Keratinocyte (primary cell): ENCODE measurements at regions not wholly inside any gene's neighbourhood (a gene's known extent, or its start where the extent isn't known, plus 50 kb on each side); places are given as distances from the start of the nearest gene placed in this dataset.

Source experiments
- DNase-seq: peaks from one replicate; pipeline ENCODE4 v3.0.0-alpha.2; 2011; ENCODE audit warnings: low read depth, missing footprints, low spot score
- FAIRE-seq: peaks from 2 replicates; lab custom pipeline; 2011; peaks lifted over from hg19 to GRCh38; lab: Jason Lieb, UNC
- H2AFZ ChIP-seq: 2 replicates; pipeline ENCODE4 v1.6.0; 2012; ENCODE audit warnings: low read length, control low read depth, inconsistent platforms; ENCODE audit not compliant: control insufficient read depth
- H3K27ac ChIP-seq: 2 replicates; pipeline ENCODE4 v1.5.1; 2011; ENCODE audit warnings: low read length; ENCODE audit not compliant: control insufficient read depth, insufficient read depth
- H3K27me3 ChIP-seq: 3 replicates; pipeline ENCODE4 v1.6.0; 2011; ENCODE audit warnings: low read length; ENCODE audit not compliant: control insufficient read depth, insufficient read depth; ENCODE audit errors: extremely low read depth
- H3K36me3 ChIP-seq, 2 experiments: 2 replicates in 1 of 2; 3 replicates in 1 of 2; pipeline ENCODE4 v1.5.1; 2011; ENCODE audit warnings: low read length in 2 of 2, mild to moderate bottlenecking in 1 of 2; ENCODE audit not compliant: control insufficient read depth in 2 of 2, insufficient read depth in 2 of 2; ENCODE audit errors: extremely low read depth in 1 of 2
- H3K4me1 ChIP-seq: 3 replicates; pipeline ENCODE4 v1.5.1; 2011; ENCODE audit warnings: low read length; ENCODE audit not compliant: control insufficient read depth, insufficient read depth; ENCODE audit errors: extremely low read depth
- H3K4me2 ChIP-seq: 3 replicates; pipeline ENCODE4 v1.6.0; 2011; ENCODE audit warnings: low read depth, low read length; ENCODE audit not compliant: control insufficient read depth, insufficient read depth; ENCODE audit errors: extremely low read depth
- H3K4me3 ChIP-seq, 3 experiments: fragments of 200-600 bp in 1 of 3; sonication (generic) in 1 of 3; 2 replicates in 2 of 3; 3 replicates in 1 of 3; pipeline ENCODE4 v1.5.1; 2011 to 2016; ENCODE audit warnings: low read length in 3 of 3, mild to moderate bottlenecking in 3 of 3, control low read depth in 2 of 3, inconsistent platforms in 1 of 3, low read depth in 1 of 3, mixed read lengths in 1 of 3, mixed run types in 1 of 3, moderate library complexity in 1 of 3; ENCODE audit not compliant: control insufficient read depth in 2 of 3, insufficient read depth in 2 of 3; ENCODE audit errors: extremely low read depth in 1 of 3
- H3K79me2 ChIP-seq: 2 replicates; pipeline ENCODE4 v1.6.0; 2012; ENCODE audit warnings: low read length; ENCODE audit not compliant: control insufficient read depth, insufficient read depth
- H3K9ac ChIP-seq: 3 replicates; pipeline ENCODE4 v1.6.0; 2011; ENCODE audit warnings: low read length; ENCODE audit not compliant: control insufficient read depth, insufficient read depth; ENCODE audit errors: extremely low read depth
- H3K9me1 ChIP-seq: 3 replicates; pipeline ENCODE4 v1.6.0; 2011; ENCODE audit warnings: low read length; ENCODE audit not compliant: control insufficient read depth, insufficient read depth; ENCODE audit errors: extremely low read depth
- H3K9me3 ChIP-seq: 2 replicates; pipeline ENCODE4 v1.5.1; 2012; ENCODE audit warnings: low read depth, low read length; ENCODE audit not compliant: control insufficient read depth
- H4K20me1 ChIP-seq: 3 replicates; pipeline ENCODE4 v1.6.0; 2011; ENCODE audit warnings: low read length; ENCODE audit not compliant: control insufficient read depth, insufficient read depth; ENCODE audit errors: extremely low read depth
- CTCF ChIP-seq, 3 experiments: IDR thresholded peaks in 1 of 3; conservative IDR thresholded peaks in 1 of 3; optimal IDR thresholded peaks in 1 of 3; 2 replicates in 2 of 3; 3 replicates in 1 of 3; pipeline versions ENCODE3 to v1.5.1; 2011; ENCODE audit warnings: low read length in 3 of 3, mild to moderate bottlenecking in 3 of 3, moderate library complexity in 2 of 3, control low read depth in 1 of 3, inconsistent platforms in 1 of 3; ENCODE audit not compliant: insufficient read depth in 2 of 3; ENCODE audit errors: extremely low read depth in 1 of 3
- EZH2 ChIP-seq: IDR thresholded peaks from one replicate; pipeline ENCODE4 v1.6.1; 2012; ENCODE audit warnings: inconsistent platforms, mild to moderate bottlenecking, low read length, moderate library complexity
- dilution Hi-C: fragments of 300-500 bp; cut with MboI; formaldehyde crosslinking; loops from one replicate; pipeline ENCODE4 v1.7.0; 2020; ENCODE audit warnings: low sequenced_read_pairs; ENCODE audit not compliant: extremely low pct_ligation_motif_present

DNA sequence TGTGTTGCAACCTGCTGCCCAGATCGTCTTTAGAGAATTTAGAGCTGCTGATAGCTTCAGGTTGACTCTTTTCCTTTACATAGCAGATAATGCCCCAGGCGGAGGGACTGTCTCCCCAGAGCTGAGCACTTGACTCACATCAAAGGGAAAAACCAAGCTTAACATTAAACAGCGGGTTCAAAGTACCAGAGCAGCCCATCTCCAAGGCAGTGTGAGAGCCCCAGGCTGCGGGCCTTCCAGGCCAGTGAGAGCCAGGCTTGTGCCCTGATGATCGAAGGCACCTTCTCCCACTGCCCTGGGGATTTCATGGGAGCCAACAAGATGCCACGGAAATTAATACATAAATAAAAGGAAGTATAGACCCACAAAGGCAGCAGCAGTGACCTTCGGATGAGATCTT lies 275.6 kb downstream of the XXYLT1 start:
- H3K4me1 ChIP-seq = no peaks in the 10 kb centered on the region
- no peaks in the 10 kb centered on the region for H3K79me2 ChIP-seq
- H3K9me3 ChIP-seq = no peaks in the 10 kb centered on the region
- no peak for DNase-seq
- no peak overlapping the region for H3K9ac ChIP-seq
- no peaks in the 10 kb centered on the region for H3K9me1 ChIP-seq
- no peaks in the 10 kb centered on the region for H4K20me1 ChIP-seq
- no peak overlapping the region for H3K4me2 ChIP-seq
- H3K27ac ChIP-seq = no peak overlapping the region
- no peaks in the 10 kb centered on the region for H3K27me3 ChIP-seq
- dilution Hi-C loops = no loop called here
- no peak overlapping the region for H2AFZ ChIP-seq
- H3K4me3 ChIP-seq = no peak overlapping the region
- no peak for FAIRE-seq
- H3K36me3 ChIP-seq = no peaks in the 10 kb centered on the region
- TF ChIP-seq EZH2 (no peak), CTCF (optimal IDR thresholded peaks at IDR 0.05 in 1 of 3, IDR thresholded peaks at IDR 0.05 in 1 of 3, conservative IDR thresholded peaks at IDR 0.05 in 1 of 3; ENCODE audit: extremely low read depth in 1 of 3, insufficient read depth in 2 of 3, low read length in 3 of 3) (no peak)

DNA sequence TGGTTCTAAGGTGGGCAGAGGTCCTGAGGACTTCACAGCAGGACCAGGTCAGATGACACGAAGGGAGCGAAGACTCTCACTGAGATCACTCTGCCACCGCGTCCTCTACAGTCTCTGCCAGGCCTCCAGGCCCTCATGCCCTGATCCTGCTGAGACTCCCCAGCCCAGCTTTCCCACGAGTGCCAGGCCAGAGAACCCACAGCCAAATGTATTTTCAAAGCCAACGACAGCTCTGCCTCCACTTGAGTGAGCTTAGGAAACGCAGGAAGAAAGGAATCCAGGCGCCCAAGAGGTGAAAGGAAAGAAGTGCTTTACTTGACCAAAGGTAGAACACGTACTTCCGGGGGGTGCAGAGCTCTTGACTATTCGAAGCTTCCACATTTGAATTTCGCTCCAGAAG lies 275.0 kb downstream of the XXYLT1 start:
- no peak for DNase-seq
- Histone ChIP-seq H3K9me1 (no peaks in the 10 kb centered on the region), H3K9me3 (no peaks in the 10 kb centered on the region), H3K27ac (no peak overlapping the region), H3K4me1 (no peaks in the 10 kb centered on the region), H3K79me2 (no peaks in the 10 kb centered on the region), H3K9ac (no peak overlapping the region), H3K36me3 (no peaks in the 10 kb centered on the region), H3K4me2 (no peak overlapping the region), H3K27me3 (no peaks in the 10 kb centered on the region), H3K4me3 (no peak overlapping the region), H4K20me1 (no peaks in the 10 kb centered on the region), H2AFZ (no peak overlapping the region)
- dilution Hi-C loops = no loop called here
- FAIRE-seq = no peak
- TF ChIP-seq EZH2 = no peak
- TF ChIP-seq CTCF (optimal IDR thresholded peaks at IDR 0.05 in 1 of 3, IDR thresholded peaks at IDR 0.05 in 1 of 3, conservative IDR thresholded peaks at IDR 0.05 in 1 of 3; ENCODE audit: extremely low read depth in 1 of 3, insufficient read depth in 2 of 3, low read length in 3 of 3) = no peak
